B cell (primary cell): ENCODE measurements at regions not wholly inside any gene's neighbourhood (a gene's known extent, or its start where the extent isn't known, plus 50 kb on each side); places are given as distances from the start of the nearest gene placed in this dataset.

Source experiments
- ATAC-seq: fragments of 200-7000 bp; cut with Tn5 transposase; one replicate; pipeline ENCODE4 v1.10.0; 2021; ENCODE audit warnings: low read depth, mild to moderate bottlenecking, moderate number of reproducible peaks, moderate library complexity
- CTCF ChIA-PET: fragments of 350-600 bp; sonication (Branson Sonifier 250); formaldehyde crosslinking; loops from one replicate; lab custom pipeline; 2021; ENCODE audit warnings: antibody characterized with exemption, inconsistent platforms; lab: Charles Lee
- POLR2A ChIA-PET: fragments of 350-600 bp; sonication (Branson Sonifier 250); formaldehyde crosslinking; loops from one replicate; lab custom pipeline; 2021; ENCODE audit warnings: antibody characterized with exemption; lab: Charles Lee
- DNase-seq: peaks from one replicate; pipeline ENCODE4 v3.0.0; 2013
- H2AFZ ChIP-seq: 2 replicates; pipeline ENCODE4 v1.6.1; 2012; ENCODE audit warnings: mild to moderate bottlenecking, low read depth, low read length; ENCODE audit not compliant: insufficient read depth, poor library complexity, severe bottlenecking
- H3K27ac ChIP-seq, 2 donors: 1 replicate in 1 of 2; 2 replicates in 1 of 2; pipeline ENCODE4 v1.5.1; 2012 to 2013; ENCODE audit warnings: low read length in 2 of 2, mild to moderate bottlenecking in 2 of 2, moderate library complexity in 1 of 2
- H3K27me3 ChIP-seq, 4 experiments: fragments of 200-600 bp in 1 of 4; sonication (generic) in 1 of 4; replicated peaks in 1 of 4; 1 replicate in 2 of 4; 2 replicates in 2 of 4; pipeline versions ENCODE4 v1.6.1 to v1.7.0; 2013 to 2016; ENCODE audit warnings: low read length in 3 of 4, mild to moderate bottlenecking in 2 of 4, mixed read lengths in 1 of 4, moderate library complexity in 1 of 4; ENCODE audit not compliant: insufficient read depth in 4 of 4, control insufficient read depth in 3 of 4; ENCODE audit errors: control extremely low read depth in 1 of 4
- H3K36me3 ChIP-seq, 2 experiments: replicated peaks in 1 of 2; 1 replicate in 1 of 2; 2 replicates in 1 of 2; pipeline versions ENCODE4 v1.6.1 to v1.7.1; 2013; ENCODE audit warnings: low read length in 1 of 2; ENCODE audit not compliant: insufficient read depth in 2 of 2, control insufficient read depth in 1 of 2; ENCODE audit errors: control extremely low read depth in 1 of 2, extremely low read depth in 1 of 2
- H3K4me1 ChIP-seq, 2 donors: fragments of 200-600 bp in 1 of 2; sonication (generic) in 1 of 2; 1 replicate in 1 of 2; 2 replicates in 1 of 2; pipeline versions ENCODE4 v1.5.1 to v1.6.1; 2013 to 2017; ENCODE audit warnings: low read length in 2 of 2; ENCODE audit not compliant: control insufficient read depth in 2 of 2, insufficient read depth in 2 of 2
- H3K4me2 ChIP-seq: replicated peaks from 2 replicates; pipeline ENCODE3; 2012; ENCODE audit warnings: mild to moderate bottlenecking, low read depth, low read length; ENCODE audit not compliant: poor library complexity, severe bottlenecking
- H3K4me3 ChIP-seq, 5 experiments: fragments of 200-600 bp in 1 of 5; sonication (generic) in 1 of 5; 1 replicate in 3 of 5; 2 replicates in 2 of 5; pipeline versions ENCODE4 v1.5.1 to v1.7.0; 2011 to 2016; ENCODE audit warnings: low read length in 4 of 5, mild to moderate bottlenecking in 4 of 5, low read depth in 2 of 5, control low read depth in 1 of 5, moderate library complexity in 1 of 5; ENCODE audit not compliant: insufficient read depth in 1 of 5; ENCODE audit errors: control extremely low read depth in 1 of 5, extremely low read depth in 1 of 5
- H3K79me2 ChIP-seq: fragments of 200-600 bp; sonication (generic); one replicate; pipeline ENCODE4 v1.6.0; 2016; ENCODE audit warnings: low read length; ENCODE audit not compliant: control insufficient read depth, insufficient read depth
- H3K9ac ChIP-seq: fragments of 200-600 bp; sonication (generic); 2 replicates; pipeline ENCODE4 v1.6.1; 2017; ENCODE audit warnings: mild to moderate bottlenecking, low read length, moderate library complexity
- H3K9me3 ChIP-seq, 3 donors: one replicate each; pipeline versions ENCODE4 v1.6.1 to v1.7.1; 2013; ENCODE audit warnings: low read length in 2 of 3; ENCODE audit not compliant: control insufficient read depth in 2 of 3, insufficient read depth in 1 of 3; ENCODE audit errors: control extremely low read depth in 1 of 3
- H4K20me1 ChIP-seq: 2 replicates; pipeline ENCODE4 v1.6.0; 2012; ENCODE audit warnings: mild to moderate bottlenecking, low read length; ENCODE audit not compliant: insufficient read depth, control insufficient read depth, poor library complexity, severe bottlenecking
- H3K27ac Mint-ChIP-seq: one replicate; pipeline ENCODE4 v1.8.0; 2021; ENCODE audit warnings: mixed read lengths
- H3K27me3 Mint-ChIP-seq: one replicate; pipeline ENCODE4 v1.8.0; 2021; ENCODE audit warnings: mixed read lengths
- H3K4me1 Mint-ChIP-seq: one replicate; pipeline ENCODE4 v1.8.0; 2021; ENCODE audit warnings: mixed read lengths
- H3K4me3 Mint-ChIP-seq: one replicate; pipeline ENCODE4 v1.8.0; 2021; ENCODE audit warnings: mixed read lengths
- H3K9me3 Mint-ChIP-seq: one replicate; pipeline ENCODE4 v1.8.0; 2022; ENCODE audit warnings: mixed read lengths; ENCODE audit not compliant: insufficient read depth
- EZH2 ChIP-seq: IDR thresholded peaks from 2 replicates; pipeline ENCODE4 v1.6.1; 2012; ENCODE audit warnings: borderline replicate concordance, low read depth, mild to moderate bottlenecking, moderate library complexity, low read length; ENCODE audit not compliant: insufficient read depth, poor library complexity, severe bottlenecking
- WGBS: methylation state at CpG from one replicate; pipeline ENCODE4 v1.1.5; 2013; ENCODE audit warnings: missing lambda C conversion rate; ENCODE audit not compliant: insufficient coverage; 5-methylcytosine and 5-hydroxymethylcytosine counted together
- intact Hi-C: fragments of 100-400 bp; cut with micrococcal nuclease; formaldehyde crosslinking; loops from one replicate; pipeline ENCODE4 v1.10.0; 2022
- TF ChIP-seq, protein P1 (sequence below): fragments of 200-600 bp; IDR thresholded peaks from one replicate; pipeline ENCODE4 v1.8.0; 2022; ENCODE audit warnings: antibody characterized with exemption, mild to moderate bottlenecking

DNA sequence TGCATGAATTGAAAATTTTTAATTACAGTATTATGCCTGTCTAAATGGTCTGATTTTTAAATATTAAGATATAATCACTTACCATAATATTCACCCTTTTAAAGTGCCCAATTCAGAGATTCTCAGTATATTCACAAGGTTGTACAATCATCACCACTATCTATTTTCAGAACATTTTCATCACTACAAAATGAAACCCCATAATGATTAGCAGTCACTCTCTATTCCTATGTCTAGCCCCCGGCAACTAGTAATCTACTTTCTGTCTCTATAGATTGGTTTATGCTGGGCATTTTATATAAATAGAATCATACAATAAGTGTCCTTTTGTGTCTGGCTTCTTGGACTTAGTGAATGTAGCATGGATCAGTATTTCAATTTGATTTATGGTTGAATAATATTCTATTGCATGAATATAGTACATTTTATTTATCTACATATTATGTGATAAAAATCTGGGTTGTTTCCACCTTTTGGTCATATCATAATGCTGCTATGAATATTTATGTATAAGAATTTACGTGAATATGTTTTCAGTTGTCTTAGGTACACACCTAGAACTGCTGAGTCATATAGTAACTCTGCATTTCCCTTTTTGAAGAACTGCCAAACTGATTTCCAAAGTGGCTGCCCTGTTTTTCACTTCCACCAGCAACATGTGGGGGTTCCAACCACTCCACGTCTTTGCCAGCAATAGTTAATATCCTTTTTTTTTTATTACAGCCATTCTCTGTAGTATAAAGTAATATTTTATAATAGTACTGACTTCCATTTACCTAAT is 485.7 kb upstream of the ZNF385D start:
- H3K27me3 Mint-ChIP-seq = no peaks in the 10 kb centered on the region
- H3K4me3 ChIP-seq = no peak overlapping the region

DNA sequence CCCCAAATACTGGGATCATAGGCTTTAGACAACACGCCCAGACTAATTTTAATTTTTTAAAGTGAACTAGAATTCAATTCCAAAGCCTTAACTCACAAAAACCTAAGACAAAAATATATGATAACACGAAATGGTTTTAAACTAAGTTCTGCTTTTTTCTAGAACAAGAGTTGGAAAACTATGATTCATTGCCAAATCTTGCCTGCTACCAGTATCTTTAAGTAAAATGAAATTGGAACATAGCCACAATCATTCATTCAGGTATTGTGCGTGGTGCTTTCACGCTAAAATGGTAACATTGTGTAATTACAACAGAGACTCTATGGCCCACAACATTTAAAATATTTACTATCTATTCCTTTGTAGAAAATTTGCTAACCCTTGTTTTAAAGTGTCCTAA is 488.0 kb upstream of the ZNF385D start:
- Histone ChIP-seq H3K27me3 (no peaks in the 10 kb centered on the region), H3K4me1 (no peaks in the 10 kb centered on the region), H3K36me3 (no peaks in the 10 kb centered on the region), H2AFZ (no peak overlapping the region), H3K9me3 (no peaks in the 10 kb centered on the region), H3K4me2 (no peak overlapping the region), H3K9ac (no peak overlapping the region), H3K4me3 (no peak overlapping the region), H4K20me1 (no peaks in the 10 kb centered on the region), H3K27ac (no peak overlapping the region), H3K79me2 (no peaks in the 10 kb centered on the region)
- H3K4me1 Mint-ChIP-seq = no peaks in the 10 kb centered on the region
- DNase-seq (no peak), ATAC-seq (no peak)
- intact Hi-C loops = no loop called here
- H3K4me3 Mint-ChIP-seq = no peak overlapping the region
- WGBS = 100% methylated on average over 1 of the region's 4 CpGs
- no peaks in the 10 kb centered on the region for H3K27me3 Mint-ChIP-seq
- POLR2A ChIA-PET = no interaction called here
- H3K9me3 Mint-ChIP-seq = no peaks in the 10 kb centered on the region
- TF ChIP-seq, protein P1, sequence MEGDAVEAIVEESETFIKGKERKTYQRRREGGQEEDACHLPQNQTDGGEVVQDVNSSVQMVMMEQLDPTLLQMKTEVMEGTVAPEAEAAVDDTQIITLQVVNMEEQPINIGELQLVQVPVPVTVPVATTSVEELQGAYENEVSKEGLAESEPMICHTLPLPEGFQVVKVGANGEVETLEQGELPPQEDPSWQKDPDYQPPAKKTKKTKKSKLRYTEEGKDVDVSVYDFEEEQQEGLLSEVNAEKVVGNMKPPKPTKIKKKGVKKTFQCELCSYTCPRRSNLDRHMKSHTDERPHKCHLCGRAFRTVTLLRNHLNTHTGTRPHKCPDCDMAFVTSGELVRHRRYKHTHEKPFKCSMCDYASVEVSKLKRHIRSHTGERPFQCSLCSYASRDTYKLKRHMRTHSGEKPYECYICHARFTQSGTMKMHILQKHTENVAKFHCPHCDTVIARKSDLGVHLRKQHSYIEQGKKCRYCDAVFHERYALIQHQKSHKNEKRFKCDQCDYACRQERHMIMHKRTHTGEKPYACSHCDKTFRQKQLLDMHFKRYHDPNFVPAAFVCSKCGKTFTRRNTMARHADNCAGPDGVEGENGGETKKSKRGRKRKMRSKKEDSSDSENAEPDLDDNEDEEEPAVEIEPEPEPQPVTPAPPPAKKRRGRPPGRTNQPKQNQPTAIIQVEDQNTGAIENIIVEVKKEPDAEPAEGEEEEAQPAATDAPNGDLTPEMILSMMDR = no peak
- no peak for TF ChIP-seq EZH2
- CTCF ChIA-PET = no interaction called here
- H3K27ac Mint-ChIP-seq = no peak overlapping the region

More for the DNA sequence above, 485.7 kb upstream of the ZNF385D start:
- H3K36me3 ChIP-seq = no peaks in the 10 kb centered on the region
- ChIA-PET CTCF (no interaction called here), POLR2A (no interaction called here)
- H3K4me1 Mint-ChIP-seq = no peaks in the 10 kb centered on the region
- no peaks in the 10 kb centered on the region for H3K9me3 ChIP-seq
- no peaks in the 10 kb centered on the region for H3K9me3 Mint-ChIP-seq
- H3K9ac ChIP-seq = no peak overlapping the region
- H3K4me3 Mint-ChIP-seq = no peak overlapping the region
- DNase-seq (no peak), ATAC-seq (no peak)
- no peak overlapping the region for H3K4me2 ChIP-seq
- no peaks in the 10 kb centered on the region for H4K20me1 ChIP-seq
- no peak overlapping the region for H2AFZ ChIP-seq
- H3K27ac Mint-ChIP-seq = no peak overlapping the region
- intact Hi-C loops = no loop called here
- H3K4me1 ChIP-seq = no peaks in the 10 kb centered on the region
- H3K27me3 ChIP-seq = no peaks in the 10 kb centered on the region
- H3K79me2 ChIP-seq = no peaks in the 10 kb centered on the region
- TF ChIP-seq, protein P1 = no peak
- no peak for TF ChIP-seq EZH2
- WGBS = no CpG with 5 or more reads among the region's 3 CpGs
- H3K27ac ChIP-seq = no peak overlapping the region
